Limb (tissue), 2 donors: ENCODE measurements at regions not wholly inside any gene's neighbourhood (a gene's known extent, or its start where the extent isn't known, plus 50 kb on each side); places are given as distances from the start of the nearest gene placed in this dataset.
A peak's percentile ranks its signal among the peaks of the same experiment; 100 is the strongest.
"Not testable (repeated sequence)": the region's sequence is repeated elsewhere in the genome, so short reads cannot be mapped to it uniquely, and the experiment has no call there.

Experiments
- DNase-seq, 2 donors: peaks; one replicate each; pipeline ENCODE4 v3.0.0-alpha.2; 2016; ENCODE audit errors: extremely low spot score in 2 of 2

DNA sequence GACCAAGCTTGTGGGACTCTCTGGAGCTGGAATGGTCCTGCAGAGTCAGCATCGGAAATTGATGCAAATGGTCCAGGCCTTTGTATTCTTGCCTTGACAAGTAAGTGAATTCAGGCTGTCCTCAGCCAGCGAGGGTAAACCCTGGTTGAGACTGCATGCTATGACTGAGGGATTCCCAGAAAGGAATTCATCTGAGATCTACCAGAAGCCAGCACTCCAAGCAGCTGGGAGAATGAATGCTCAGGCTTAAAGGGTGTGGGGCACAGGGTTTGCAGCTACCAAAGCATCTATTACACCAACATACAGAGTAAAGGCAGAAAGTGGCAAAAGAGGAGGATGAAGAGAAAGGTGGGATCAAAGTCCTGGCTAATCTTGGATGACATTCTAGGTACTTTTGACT, 257.0 kb upstream of the LYPLAL1 start:
- no peak for DNase-seq

DNA sequence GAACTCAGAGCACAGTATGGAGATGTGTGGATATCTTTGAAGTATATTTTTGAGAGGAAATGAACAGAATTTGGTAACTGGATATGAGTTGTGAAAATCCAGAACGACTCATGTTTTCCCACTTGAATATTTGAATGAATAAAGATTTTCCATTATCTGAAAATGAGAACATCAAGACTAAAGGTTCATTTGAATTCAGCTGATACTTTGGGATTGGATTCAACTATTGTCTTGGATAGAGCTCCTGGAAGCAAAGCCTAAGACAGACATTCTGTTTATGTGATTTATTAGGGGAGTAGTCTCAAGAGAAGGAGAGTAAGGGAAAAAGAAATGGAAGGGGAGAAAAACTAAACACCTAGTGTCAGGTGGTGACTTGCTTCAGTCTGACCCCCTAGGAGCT, 256.0 kb upstream of the LYPLAL1 start:
- DNase-seq, result no peak

DNA sequence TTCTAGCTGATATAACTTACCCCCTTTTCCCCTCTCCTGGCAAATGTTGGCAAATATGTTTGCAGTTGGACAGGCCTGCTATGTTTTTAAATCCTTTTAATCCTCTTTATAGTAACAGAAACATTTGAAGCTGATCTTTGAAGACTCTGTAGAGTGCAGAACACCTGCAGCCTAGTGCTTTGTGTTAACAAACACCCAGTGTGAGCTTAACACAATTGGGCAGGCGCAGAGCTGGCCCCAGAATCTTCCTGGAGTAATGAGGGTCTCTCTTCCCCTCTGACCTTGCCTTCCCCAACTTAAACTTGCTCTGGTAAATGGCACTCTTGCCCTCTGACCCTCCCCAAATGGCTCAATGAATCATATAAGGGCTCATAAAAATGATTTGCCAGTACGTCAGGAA, 247.9 kb upstream of the LYPLAL1 start:
- DNase-seq, result no peak

DNA sequence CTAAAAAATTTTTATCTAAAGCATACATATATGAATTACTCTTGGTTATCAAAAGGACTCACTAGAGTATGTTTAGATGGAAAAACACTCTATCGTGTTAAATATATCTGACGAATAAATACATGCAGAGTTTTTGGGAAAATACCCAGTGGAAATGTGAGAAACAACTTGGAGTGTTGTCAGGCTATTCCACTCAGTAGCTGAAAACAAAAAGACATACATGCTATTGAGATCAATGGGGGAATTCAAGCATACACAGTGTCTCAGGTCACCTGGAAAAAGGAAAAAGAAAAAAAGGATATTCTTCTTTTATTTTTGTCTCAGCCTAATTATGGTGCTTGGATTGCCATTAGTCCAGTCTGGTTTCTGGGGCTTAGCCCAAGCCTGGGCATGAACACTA, 247.0 kb upstream of the LYPLAL1 start:
- no peak for DNase-seq

DNA sequence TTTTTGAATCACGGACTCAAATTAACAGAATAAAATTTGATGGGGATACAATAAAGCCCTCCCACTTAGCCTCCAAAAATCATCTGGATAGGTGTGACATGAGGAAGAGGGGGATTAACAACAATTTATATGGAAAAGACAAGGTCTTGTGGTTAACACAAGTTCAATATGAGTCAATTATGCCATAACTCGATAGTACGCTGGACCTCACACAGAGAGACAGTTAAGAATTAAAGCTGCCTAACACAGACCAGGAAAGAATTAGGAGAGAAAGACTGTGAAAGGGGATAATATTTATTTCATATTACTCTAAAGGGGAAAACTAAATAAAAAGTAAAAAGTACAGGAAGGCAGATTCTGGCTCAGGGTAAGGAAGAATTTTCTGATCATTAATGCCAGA, 243.7 kb upstream of the LYPLAL1 start:
- no peak for DNase-seq

DNA sequence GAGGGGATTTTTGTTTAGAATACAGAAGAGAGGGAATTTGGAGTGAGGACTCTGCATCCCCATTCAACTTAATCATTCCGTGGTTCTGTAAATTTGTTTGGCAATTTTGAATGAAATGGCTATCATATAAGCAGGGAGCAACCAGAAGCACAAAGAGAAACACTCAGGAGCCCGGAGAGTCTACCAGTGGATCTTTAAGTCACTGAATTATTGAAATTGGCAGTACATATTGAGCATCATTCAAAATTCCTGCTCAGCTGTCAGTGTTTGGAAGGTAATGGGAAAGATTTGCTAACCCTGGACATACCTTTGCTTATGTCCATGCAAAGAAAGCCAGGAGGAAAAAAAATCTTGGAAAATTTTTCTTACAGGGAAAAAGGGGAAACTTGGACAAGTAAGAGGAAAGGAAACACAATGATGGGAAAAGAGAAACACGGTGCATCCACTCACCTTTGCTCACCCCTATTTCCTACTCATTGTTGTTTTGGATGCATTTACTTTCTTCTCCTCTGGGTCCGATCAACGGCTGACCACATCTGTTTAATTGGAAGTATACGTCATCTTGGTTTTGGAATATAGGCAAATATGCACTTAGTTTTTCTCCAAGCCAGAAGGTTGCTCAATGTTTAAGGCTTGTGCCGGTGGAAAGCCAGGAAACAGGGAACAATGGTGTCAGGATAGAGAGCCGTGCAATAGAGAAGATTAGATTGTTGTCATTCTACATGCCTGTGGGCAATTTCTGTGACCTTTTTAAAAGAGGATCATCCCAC, 243.0 kb upstream of the LYPLAL1 start:
- peak in 1 of 2 donors; percentile 13 for DNase-seq

DNA sequence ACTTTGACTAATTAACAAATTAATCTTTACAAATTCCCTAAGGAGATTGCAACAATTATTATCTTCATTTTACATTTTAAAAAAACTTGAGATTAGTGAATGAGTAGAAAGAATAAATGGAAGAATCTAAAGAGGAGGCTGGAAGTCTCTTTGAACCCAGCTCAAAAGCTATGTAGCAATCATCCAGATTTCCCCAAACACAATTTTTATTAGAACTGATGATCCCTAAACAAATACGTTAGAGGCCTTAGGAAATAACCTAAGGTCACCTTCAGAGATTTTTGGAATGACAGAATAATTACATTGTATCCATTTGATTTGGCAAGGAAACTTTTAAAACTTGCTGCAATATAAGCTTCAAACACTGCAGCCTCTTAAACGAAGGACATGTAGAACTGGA, 242.4 kb upstream of the LYPLAL1 start:
- DNase-seq, result no peak

DNA sequence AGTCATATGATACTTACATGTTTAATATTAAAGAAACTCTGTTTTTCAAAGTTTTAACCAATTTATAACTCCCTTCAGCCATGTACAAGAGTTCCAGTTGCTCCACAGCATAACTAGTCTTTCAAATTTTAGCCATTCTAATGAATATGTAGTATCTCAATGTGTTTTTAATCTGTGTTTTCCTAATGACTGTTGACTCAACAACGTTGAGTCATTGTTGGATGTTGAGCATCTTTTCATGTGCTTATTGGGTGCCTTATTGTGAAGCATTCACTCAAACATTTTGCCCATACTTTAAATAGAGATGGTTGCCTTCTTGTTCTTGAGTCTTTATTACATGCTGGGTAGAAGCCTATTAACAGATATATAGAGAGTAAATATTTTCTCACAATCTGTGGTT, 240.2 kb upstream of the LYPLAL1 start:
- no peak for DNase-seq

DNA sequence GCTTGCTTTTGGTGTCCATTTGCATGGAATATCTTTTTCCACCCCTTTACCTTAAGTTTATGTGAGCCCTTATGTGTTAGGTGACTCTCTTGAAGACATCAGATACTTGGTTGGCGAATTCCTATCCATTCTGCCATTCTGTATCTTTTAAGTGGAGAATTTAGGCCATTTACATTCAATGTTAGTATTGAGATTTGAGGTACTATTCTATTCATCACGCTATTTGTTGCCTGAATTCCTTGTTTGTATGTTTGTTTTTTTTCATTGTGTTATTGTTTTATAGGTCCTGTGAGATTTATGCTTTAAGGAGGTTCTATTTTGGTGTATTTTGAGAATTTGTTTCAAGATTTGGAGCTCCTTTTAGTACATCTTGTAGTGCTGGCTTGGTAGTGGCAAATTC, 238.3 kb upstream of the LYPLAL1 start:
- DNase-seq, result not testable (repeated sequence)

DNA sequence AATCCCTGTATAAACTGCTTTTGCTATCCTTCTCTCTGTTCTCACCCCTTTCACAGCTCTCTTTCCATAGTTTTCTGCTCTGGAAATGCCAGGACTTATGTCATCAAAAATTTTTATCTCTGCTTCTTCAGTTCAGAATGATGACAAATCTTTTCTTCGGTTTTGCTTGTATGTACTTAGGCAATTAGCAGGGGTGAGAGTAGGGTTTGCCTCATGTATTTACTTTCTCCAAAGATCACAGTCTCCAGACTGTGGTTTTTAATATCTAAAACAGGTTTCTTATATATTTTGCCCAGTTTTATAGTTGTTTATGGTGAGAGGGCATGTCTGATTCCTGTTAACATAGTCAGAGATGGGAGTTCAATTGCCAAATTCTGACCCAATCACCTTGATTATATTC, 235.4 kb upstream of the LYPLAL1 start:
- DNase-seq, result no peak

DNA sequence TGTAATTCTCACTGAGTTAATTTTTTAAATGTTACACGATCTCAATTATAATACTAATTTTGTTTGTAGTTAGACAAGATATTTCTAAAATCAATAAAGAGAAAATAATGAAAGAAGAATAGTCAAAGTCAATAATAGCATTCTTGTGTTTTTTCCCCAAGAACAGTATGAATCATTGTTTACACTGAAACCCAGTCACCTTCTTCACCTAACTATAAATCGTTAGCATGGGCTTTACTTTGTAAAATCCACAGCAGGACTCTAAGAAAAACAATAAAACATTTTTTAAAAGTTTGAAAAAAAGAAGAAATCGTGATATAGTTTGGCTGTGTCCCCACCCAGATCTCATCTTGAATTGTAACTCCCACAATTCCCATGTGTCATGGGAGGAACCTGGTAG, 234.6 kb upstream of the LYPLAL1 start:
- no peak for DNase-seq

DNA sequence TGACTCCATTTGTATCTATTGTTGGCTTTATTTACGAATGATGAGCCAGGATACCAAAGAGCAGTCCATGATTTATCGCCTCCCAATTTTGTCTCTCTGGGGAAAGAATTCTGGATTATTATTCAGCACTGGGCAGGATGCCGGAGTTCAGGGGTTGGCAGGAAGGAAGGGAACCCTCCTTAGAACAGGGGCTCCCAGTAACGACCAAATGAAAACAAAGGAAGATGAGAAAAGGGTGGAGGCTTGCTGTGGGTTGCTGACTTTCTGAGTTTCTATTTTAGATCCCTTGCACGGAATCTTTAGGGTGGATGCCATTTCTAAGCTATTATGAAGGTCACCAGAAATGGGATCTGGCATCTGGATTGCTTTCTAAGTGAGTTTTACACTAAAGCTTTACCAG, 231.2 kb upstream of the LYPLAL1 start:
- DNase-seq, result no peak

DNA sequence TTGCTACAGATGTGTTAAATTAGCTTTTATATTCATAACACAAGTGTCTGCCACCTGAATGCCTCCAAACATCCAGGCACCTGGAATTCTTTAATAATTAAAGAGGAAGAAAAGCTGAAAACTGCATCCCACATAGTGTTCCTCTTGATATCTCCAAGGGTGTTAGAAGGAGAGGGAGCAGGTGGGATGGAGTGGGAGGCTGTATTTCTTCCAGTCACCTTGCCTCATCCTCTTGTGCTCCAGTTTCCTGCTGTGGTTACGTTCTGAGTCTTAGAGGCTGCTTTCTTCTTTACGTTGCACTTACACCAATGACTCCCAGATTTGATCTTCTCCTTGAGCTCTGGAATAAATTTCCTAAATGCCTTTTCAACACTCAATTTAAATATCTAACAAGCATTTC, 230.3 kb upstream of the LYPLAL1 start:
- DNase-seq, result no peak

DNA sequence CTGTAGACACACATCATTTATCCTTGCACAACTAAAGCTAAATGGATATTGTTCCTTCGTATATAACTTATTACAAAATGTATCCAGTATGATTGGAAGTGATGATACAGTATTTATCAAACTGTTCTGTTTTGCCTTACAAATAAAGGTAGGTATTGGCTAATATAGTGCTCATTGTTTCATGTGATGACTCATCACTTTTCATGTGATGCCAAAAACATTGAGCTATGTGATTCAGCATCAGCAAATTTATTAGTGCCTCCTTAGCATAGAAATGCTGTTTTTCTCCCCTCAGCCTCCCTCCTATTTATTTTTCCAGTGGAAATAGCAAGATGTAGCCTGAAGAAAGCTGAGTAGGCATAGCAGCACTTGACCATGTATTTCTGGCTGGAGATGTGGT, 228.6 kb upstream of the LYPLAL1 start:
- no peak for DNase-seq

DNA sequence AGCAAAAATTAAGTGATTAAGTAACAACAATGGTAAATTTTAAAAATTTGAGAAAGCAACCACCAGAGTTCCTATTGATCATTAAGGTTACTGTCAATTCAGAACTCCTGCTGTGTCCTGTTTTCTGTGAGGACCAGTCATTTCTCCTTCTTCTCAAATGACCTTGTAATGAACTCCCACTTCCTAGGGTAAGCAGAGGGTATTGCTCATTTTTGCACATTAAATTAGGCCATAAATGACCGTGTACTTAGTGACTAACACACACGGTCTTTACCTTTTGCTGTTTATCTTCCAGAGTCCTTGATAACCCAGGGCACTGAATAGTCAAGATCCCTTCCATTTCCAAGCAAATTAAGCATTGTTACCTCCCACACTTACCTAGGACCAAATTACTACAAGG, 227.5 kb upstream of the LYPLAL1 start:
- DNase-seq, result no peak

DNA sequence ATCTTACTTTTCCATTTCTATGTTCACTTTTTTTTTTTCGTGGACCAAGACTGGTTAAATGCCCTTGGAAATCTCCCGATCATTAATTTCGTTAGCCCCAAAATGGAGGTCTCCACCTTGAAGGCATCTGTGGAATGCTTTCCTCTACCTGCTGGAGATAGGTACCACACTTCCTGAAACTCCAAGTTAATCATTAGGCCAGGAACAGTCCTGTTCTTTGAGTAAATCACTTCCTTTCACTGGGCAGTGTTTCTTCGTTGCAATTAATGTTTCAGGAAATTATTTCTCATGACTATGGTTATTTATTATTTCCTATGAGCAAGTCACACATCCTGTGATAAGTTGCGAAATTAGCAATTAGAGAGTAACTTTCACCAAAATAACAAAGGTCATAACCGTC, 225.2 kb upstream of the LYPLAL1 start:
- no peak for DNase-seq

DNA sequence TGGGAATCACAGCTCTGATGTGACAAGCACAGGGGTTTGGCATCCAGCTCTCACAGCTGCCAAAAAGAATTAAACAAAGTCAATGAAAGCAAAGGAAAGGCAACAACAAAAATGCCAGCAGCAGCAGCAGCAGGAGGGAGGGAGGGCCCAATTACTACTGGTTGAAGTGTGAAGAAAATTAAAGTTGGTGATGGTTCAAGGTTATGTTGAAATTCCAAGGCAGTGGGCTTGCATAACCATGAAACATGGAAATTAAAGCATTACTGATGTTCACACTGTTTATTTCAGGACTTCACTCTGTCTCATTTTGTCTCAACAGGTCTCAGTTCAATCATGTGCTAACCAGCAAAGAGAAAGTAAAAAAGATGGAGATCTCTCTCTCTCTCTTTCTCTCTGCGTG, 220.3 kb upstream of the LYPLAL1 start:
- DNase-seq, result no peak

DNA sequence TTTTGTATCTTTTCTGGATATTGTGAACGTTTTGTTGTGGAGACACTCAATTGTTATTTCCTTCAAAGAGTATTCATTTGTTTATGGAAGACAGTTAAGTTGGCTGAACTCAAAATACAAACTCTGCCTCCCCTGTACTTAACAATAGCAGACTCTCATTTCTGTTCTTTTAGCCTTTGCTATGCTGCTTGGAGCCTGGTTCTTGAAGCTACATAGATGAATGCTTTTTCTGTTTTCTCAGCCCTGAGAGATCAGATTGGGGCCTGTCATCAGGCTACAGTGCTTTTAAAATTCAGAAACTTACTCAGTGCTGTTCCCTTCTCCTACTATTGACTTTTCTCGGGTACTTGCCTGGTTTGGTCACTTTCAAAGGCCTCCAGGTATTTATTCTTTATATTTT, 215.7 kb upstream of the LYPLAL1 start:
- DNase-seq, result no peak

DNA sequence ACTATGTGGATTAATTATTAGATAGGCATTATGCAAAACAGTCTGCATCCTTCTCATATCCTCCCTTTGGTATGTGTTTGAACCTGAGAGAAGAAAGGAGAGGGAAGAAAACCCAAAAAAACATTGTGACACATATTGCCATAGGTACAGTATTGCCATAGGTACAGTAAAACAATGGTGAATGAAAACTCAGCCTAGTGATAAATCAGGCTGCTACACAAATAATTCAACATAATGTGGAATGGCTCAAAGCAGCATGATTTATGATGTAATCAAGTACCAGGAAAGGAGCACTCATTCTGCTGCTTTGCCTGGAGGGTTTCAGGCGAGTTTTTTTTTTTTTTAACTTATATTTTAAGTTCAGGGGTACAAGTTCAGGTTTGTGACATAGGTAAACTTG, 213.9 kb upstream of the LYPLAL1 start:
- no peak for DNase-seq

DNA sequence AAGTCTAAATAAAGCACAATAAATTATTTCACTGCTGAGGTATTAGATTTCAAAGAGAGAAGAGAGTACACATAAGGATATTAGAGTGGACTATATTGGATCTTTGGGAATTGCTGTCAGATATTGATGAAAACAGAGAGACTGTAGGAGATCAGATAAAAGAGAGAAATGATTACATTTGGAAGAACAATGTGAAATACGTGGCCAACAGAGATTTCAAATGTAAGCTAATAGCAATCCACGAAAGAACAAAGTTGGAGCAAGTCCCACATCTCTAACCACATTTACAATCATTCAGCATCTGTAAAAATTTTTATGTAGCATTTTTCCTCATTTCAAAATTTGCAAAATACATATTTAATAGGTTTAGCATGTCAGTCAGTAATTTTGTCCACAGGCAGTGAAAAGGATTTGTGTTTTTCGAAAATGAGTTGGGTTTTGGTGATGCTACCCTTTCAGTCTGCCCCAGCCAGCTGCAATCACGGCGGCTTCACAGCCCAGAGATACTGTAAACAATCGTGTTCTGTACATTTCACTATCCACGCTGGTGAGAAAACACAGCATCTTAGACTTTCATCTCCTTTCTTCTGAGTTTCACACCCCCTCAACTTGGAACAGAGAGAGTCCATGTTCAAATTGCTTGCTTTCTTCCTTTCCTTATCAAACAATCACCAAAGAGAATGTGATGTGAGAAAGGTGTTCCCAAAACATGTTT, 209.1 kb upstream of the LYPLAL1 start:
- peak in 1 of 2 donors; percentile 24 for DNase-seq

DNA sequence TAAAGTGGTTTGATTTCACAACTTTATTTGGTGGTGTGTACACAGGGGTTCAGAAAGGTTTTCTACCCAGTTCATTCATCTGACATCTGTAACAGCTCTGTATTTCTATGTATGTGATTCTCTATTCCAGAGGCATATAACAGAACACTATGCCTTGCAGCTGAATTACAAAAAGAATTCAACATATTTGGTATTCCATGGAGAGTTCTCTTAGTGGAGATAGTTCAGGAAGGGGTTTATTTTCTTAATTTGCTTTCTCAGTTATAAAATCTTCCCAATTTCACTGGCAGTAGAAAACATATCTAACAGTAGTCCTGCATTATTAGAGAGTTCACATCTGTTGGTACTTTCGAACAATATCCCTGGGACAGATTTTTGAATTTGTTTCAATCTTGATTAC, 207.9 kb upstream of the LYPLAL1 start:
- DNase-seq, result no peak

DNA sequence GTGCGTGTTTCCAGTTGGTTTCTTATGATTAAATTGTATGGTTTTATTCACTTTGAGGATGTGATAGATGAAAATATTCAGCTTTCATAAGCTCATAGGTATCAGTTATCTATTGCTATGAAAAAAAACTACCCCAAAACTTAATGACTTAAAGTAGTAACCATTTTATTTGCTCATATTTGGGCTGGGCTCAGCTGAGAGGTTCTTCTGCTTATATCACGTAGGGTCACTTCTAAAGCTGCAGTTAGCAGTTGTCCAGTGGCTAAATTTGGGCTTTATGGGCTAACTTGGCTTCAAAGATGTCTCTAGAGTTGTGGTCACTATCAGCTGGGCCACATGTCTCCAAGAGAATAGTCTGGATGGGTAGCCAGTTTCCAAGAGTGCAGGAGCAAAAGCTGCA, 206.4 kb upstream of the LYPLAL1 start:
- no peak for DNase-seq

DNA sequence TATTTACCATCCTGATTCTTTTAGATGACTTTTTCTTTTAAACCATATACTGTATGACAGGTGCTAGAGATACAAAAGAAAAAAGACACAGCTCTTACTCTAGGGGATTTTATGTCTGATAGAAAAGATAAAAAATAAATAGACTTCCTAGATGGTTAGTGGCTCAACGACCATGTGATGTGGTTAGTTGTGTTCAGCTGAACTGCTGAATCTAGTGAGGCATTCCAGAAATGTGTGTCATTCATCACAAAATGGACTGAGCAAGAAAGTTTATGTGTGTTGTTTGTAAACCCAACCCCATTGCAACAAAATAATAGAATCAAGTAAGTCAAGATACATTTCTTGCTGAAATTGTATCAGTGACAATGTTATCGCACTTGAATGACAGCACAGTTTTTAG, 205.8 kb upstream of the LYPLAL1 start:
- DNase-seq, result no peak
